Choroid plexus epithelial cell (primary cell): ENCODE measurements at regions not wholly inside any gene's neighbourhood (a gene's known extent, or its start where the extent isn't known, plus 50 kb on each side); places are given as distances from the start of the nearest gene placed in this dataset.

ENCODE experiments used
- DNase-seq: peaks from one replicate; pipeline ENCODE4 v3.0.0-alpha.2; 2010; ENCODE audit warnings: low read depth
- H3K4me3 ChIP-seq: 2 replicates; pipeline ENCODE4 v1.5.1; 2011; ENCODE audit warnings: low read depth, mild to moderate bottlenecking, control low read depth, low read length, moderate library complexity
- CTCF ChIP-seq: conservative IDR thresholded peaks from 2 replicates; pipeline ENCODE4 v1.5.1; 2011; ENCODE audit warnings: low read depth, mild to moderate bottlenecking, control low read depth, inconsistent platforms, low read length, moderate library complexity

- no peak for TF ChIP-seq CTCF
- H3K4me3 ChIP-seq = no peak overlapping the region
- no peak for DNase-seq
These were observed 228.0 kb upstream of the KIF2A start for GRCh38 chr5:62077823-62078550.

DNA sequence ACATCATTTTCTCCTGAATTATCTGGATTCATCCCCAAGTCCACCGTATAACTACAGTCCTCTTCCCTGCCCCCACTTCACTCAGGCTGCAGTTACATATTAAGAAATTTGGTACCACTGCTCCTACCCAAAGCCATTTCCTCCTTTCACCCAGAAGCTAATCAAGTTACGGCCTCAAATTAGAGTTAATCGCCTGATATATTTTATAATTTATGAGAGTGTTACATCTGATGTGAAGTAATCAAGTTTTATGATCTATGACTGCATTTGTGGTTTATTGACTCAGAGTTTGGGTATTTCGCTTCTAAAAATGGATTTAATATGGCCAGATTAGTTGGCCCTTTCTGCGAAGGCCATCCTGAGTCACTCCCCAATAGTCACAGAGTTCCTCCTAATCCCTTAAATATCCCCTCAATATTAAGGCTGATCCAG, 223.6 kb upstream of the KIF2A start:
- TF ChIP-seq CTCF = no peak
- peak; percentile 32 for DNase-seq
- no peak overlapping the region for H3K4me3 ChIP-seq

DNA sequence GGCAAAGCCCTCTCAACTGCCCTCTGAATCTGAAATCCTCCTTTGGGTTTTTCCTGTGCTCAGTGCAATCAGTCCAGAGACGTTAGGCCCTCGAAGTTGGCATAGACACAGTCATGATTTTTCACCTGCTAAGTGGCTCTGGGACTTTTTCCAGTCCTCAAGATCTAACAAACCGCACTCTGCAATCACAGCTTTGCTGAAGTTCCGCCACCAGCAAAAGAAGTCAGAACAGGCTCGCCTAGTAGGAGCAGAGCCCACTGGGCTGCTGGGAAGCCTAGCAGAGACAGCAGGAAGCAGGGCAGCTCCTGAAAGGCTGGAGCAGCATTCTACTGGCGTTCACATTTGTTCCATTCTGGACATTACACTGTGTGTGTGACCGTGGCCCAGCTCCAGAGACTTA, 222.8 kb upstream of the KIF2A start:
- TF ChIP-seq CTCF = no peak
- no peak overlapping the region for H3K4me3 ChIP-seq
- no peak for DNase-seq

DNA sequence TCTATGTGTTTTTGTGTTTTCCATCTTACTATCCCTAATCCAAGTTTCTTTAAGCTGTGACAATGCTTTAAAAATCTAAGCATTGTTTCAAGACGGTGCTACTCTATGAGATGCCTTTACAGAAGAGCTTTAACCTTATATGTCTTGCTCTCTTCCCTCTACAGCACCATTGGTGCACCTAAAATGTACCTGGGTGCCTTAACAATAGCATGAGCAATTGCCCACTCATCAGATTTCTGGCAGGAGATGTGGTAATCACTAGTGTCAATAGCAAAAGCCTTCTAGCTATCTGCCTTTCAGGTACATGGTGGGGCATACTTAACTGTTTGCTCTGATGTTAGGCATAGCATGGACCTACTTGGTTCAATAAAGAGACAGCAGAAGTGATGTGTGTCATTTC, 222.3 kb upstream of the KIF2A start:
- no peak for DNase-seq
- no peak for TF ChIP-seq CTCF
- no peak overlapping the region for H3K4me3 ChIP-seq

DNA sequence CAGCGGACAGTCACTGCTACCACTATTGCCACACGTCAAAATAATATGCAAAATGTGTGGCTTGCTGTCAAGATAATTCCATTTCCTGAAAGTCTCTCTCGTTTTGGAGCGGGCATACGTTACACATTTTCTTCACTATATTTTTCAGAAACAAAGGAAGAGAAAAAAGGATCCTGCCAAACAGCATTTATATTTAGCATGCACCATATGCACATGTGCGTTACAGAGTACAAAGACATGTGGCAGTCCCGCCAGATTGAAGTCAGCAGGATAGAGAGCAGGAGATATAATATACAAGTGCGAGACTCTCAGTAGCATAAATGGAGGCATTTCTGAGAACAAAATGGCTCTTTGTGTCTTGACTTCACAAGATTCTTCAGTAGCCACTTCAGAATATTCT, 221.6 kb upstream of the KIF2A start:
- no peak for DNase-seq
- no peak for TF ChIP-seq CTCF
- no peak overlapping the region for H3K4me3 ChIP-seq

GRCh38 chr5:62090953-62091352, 215.1 kb upstream of the KIF2A start:
- TF ChIP-seq CTCF = no peak
- no peak for DNase-seq
- H3K4me3 ChIP-seq = no peak overlapping the region

DNA sequence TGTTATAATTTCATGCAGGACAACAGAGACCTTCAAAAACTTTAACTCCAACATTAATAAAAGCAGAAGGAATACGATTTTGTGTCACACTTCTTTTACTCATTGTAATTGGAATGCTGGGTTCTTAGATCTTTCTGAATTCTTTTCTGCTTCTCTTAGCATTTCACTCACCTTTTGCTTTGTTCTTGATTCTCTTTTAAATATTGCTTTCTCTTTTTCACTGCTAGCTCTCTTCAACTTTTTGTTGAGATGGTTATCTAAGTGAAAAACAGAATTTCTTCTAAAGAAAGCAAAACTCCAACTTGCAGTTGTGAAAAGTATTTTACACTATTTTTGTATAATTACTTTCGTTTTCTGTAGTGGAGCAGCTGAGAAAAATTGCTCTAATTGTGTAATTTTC, 212.6 kb upstream of the KIF2A start:
- DNase-seq = no peak
- TF ChIP-seq CTCF = no peak
- no peak overlapping the region for H3K4me3 ChIP-seq
